ENCODE measurements at regions not wholly inside any gene's neighbourhood (a gene's known extent, or its start where the extent isn't known, plus 50 kb on each side); places are given as distances from the start of the nearest gene placed in this dataset.

DNA sequence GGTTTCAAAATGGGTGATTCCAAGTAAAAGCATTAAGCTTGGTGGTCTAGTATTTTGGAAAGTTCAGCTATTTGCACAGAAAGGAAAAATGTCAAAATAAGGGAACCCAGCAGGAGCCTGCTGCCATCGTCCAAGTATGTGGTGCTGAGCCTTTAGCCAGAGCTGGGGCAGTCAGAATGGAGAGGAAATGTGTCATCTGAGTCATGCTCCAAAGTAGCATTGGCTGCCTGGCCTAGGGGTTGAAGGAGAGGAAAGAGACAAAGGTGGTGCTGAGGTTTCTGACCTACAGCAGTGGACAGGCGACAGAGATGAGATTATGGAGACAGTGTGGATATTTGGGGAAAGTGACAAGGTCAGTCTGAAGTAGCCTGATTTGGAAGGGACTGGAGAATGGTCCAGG lies 103.9 kb downstream of the PLCE1 start:
- no peak for TF ChIP-seq CTCF (IDR thresholded peaks at IDR 0.05; ENCODE audit: low read length)
- no peak for TF ChIP-seq EZH2phosphoT487 (IDR thresholded peaks at IDR 0.05; ENCODE audit: low read length)
- no peak for TF ChIP-seq EZH2 (optimal IDR thresholded peaks at IDR 0.05; ENCODE audit: low read depth, low read length)
